ENCODE measurements at regions not wholly inside any gene's neighbourhood (a gene's known extent, or its start where the extent isn't known, plus 50 kb on each side); places are given as distances from the start of the nearest gene placed in this dataset.

- no peak for TF ChIP-seq CTCF (IDR thresholded peaks at IDR 0.05)
- no peak for TF ChIP-seq POLR2A (IDR thresholded peaks at IDR 0.05)
- intact Hi-C loops (cut with DNase I; ENCODE audit: low total_unique reads): no loop called here
- 88 to 93% methylated on average over 1 of the region's 1 CpG for WGBS, 2 donors
- DNase-seq (ENCODE audit: low spot score in 2 of 2): no peak
- H3K4me3 ChIP-seq (ENCODE audit: low read depth, poor library complexity, severe bottlenecking): no peak overlapping the region
Observed at GRCh38 chr5:86029308-86029707, 588.4 kb upstream of the COX7C start.

- no peak for DNase-seq (ENCODE audit: low spot score in 2 of 2)
- intact Hi-C loops (cut with DNase I; ENCODE audit: low total_unique reads): no loop called here
- H3K4me3 ChIP-seq (ENCODE audit: low read depth, poor library complexity, severe bottlenecking): no peak overlapping the region
- TF ChIP-seq CTCF (IDR thresholded peaks at IDR 0.05) (no peak), POLR2A (IDR thresholded peaks at IDR 0.05) (no peak)
- WGBS, 2 donors: 44 to 50% methylated on average over 4 of the region's 4 CpGs
Observed at GRCh38 chr5:86030753-86031152, 587.0 kb upstream of the COX7C start.

DNA sequence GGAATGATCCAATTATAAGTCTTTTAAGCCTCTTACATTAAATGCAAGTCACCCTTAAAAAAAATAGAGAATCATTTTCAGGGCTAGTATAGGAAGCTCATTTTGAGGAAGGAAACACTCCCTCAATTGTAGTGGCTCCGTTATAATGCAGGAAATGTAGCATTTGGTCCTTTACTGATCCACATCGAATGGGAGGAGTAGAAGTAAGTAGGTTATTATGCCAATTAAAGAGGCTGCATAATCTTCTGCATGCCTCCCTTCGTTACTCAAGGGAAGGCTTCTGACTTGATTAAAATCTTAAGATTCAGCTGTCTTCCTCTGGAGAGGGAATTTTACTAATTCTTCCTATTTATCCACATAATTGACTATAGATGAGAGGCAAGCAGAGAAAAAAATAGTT, 579.2 kb upstream of the COX7C start:
- H3K4me3 ChIP-seq (ENCODE audit: low read depth, poor library complexity, severe bottlenecking): no peak overlapping the region
- no peak for DNase-seq (ENCODE audit: low spot score in 2 of 2)
- TF ChIP-seq CTCF (IDR thresholded peaks at IDR 0.05) (no peak), POLR2A (IDR thresholded peaks at IDR 0.05) (no peak)
- WGBS, 2 donors: 50 to 61% methylated on average over 3 of the region's 3 CpGs
- intact Hi-C loops (cut with DNase I; ENCODE audit: low total_unique reads): no loop called here

GRCh38 chr5:86039351-86039750, 578.4 kb upstream of the COX7C start:
- no peak for DNase-seq (ENCODE audit: low spot score in 2 of 2)
- intact Hi-C loops (cut with DNase I; ENCODE audit: low total_unique reads): no loop called here
- TF ChIP-seq POLR2A (IDR thresholded peaks at IDR 0.05) (no peak), CTCF (IDR thresholded peaks at IDR 0.05) (no peak)
- H3K4me3 ChIP-seq (ENCODE audit: low read depth, poor library complexity, severe bottlenecking): no peak overlapping the region
- WGBS, 2 donors: 53 to 74% methylated on average over 7 of the region's 7 CpGs

- no peak for DNase-seq (ENCODE audit: low spot score in 2 of 2)
- no peak for TF ChIP-seq POLR2A (IDR thresholded peaks at IDR 0.05)
- no peak for TF ChIP-seq CTCF (IDR thresholded peaks at IDR 0.05)
- intact Hi-C loops (cut with DNase I; ENCODE audit: low total_unique reads): no loop called here
- H3K4me3 ChIP-seq (ENCODE audit: low read depth, poor library complexity, severe bottlenecking): no peak overlapping the region
- 60 to 72% methylated on average over 1 of the region's 1 CpG for WGBS, 2 donors
Observed at GRCh38 chr5:86070719-86071118, 547.0 kb upstream of the COX7C start.

- TF ChIP-seq CTCF (IDR thresholded peaks at IDR 0.05) (no peak), POLR2A (IDR thresholded peaks at IDR 0.05) (no peak)
- WGBS, 2 donors: 61 to 70% methylated on average over 3 of the region's 3 CpGs
- DNase-seq (ENCODE audit: low spot score in 2 of 2): no peak
- intact Hi-C loops (cut with DNase I; ENCODE audit: low total_unique reads): no loop called here
- no peak overlapping the region for H3K4me3 ChIP-seq (ENCODE audit: low read depth, poor library complexity, severe bottlenecking)
Observed at GRCh38 chr5:86074297-86074696, 543.4 kb upstream of the COX7C start.
